Upper lobe of right lung (tissue), 1 donor: ENCODE measurements at regions not wholly inside any gene's neighbourhood (a gene's known extent, or its start where the extent isn't known, plus 50 kb on each side); places are given as distances from the start of the nearest gene placed in this dataset.

ENCODE experiments used
- ATAC-seq: fragments of 200-7000 bp; cut with Tn5 transposase; one replicate; pipeline ENCODE4 v1.9.1; 2020; ENCODE audit warnings: mild to moderate bottlenecking, moderate library complexity
- DNase-seq: peaks from one replicate; pipeline ENCODE4 v3.0.0-alpha.2; 2020
- H3K27ac ChIP-seq: fragments of 200-600 bp; one replicate; pipeline ENCODE4 v1.8.0; 2022
- H3K27me3 ChIP-seq: fragments of 200-600 bp; one replicate; pipeline ENCODE4 v1.8.0; 2022; ENCODE audit warnings: mild to moderate bottlenecking
- H3K36me3 ChIP-seq: fragments of 200-600 bp; one replicate; pipeline ENCODE4 v1.8.0; 2022
- H3K4me1 ChIP-seq: fragments of 200-600 bp; one replicate; pipeline ENCODE4 v1.8.0; 2022
- H3K4me3 ChIP-seq: fragments of 200-600 bp; one replicate; pipeline ENCODE4 v1.8.0; 2022; ENCODE audit warnings: mild to moderate bottlenecking
- H3K9me3 ChIP-seq: fragments of 200-600 bp; one replicate; pipeline ENCODE4 v1.8.0; 2022
- intact Hi-C: fragments of 100-400 bp; cut with DNase I; formaldehyde crosslinking; loops from one replicate; pipeline ENCODE4 v1.11.0; 2022
- TF ChIP-seq, protein P1 (sequence below): fragments of 200-600 bp; IDR thresholded peaks from one replicate; pipeline ENCODE4 v1.8.0; 2022; ENCODE audit warnings: antibody characterized with exemption
- donor health status: DM: no; HTN: yes; CAD: no; lungs with severe emphysema.

DNA sequence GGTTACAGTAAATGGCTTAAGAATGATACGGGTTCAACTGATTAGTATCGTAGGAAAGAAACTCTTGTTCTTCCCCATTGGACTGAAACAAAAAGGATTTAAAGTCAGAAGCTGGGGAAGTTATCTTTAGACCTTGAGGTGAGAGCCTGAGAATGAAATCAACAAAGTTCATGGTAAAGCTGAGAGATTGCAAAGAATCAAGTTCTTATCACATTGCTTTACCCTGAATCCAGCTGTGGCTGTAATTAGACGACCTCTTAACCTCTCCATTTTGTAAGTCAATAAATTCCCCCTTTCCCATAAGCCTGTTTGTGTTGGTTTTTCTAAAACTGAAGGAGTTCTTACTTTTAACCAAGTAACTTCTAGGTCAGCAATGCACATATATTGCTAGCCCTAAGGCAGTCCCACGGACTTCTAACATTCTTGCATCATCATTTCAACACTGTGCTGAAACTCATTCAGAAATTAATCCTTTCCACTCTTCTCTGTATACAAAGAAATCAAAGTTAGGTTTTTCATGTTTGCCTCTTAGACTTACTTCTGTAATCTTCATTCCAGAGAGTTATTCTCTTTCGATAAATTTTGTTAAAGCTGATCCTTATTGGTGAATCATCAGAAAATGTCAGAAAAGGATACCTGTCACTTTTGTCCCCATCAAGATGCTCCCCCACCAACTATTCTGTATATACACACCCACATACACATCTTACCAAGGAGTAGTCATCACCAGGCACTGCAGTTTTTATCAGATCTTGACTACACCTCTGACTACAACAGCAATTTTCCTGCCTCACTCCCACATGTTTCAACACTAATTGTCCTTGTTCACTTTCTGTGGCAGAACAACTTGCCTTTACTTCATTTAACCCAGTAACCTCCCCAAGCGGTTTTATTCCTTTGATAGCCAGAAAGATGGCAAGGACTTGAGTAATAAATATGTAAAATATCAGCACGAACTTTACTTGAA lies 77.9 kb upstream of the STK26 start:
- H3K4me1 ChIP-seq, result no peaks in the 10 kb centered on the region
- H3K4me3 ChIP-seq, result no peak overlapping the region
- DNase-seq (no peak), ATAC-seq (no peak)
- no peaks in the 10 kb centered on the region for H3K36me3 ChIP-seq
- no peak overlapping the region for H3K27ac ChIP-seq
- TF ChIP-seq, protein P1, sequence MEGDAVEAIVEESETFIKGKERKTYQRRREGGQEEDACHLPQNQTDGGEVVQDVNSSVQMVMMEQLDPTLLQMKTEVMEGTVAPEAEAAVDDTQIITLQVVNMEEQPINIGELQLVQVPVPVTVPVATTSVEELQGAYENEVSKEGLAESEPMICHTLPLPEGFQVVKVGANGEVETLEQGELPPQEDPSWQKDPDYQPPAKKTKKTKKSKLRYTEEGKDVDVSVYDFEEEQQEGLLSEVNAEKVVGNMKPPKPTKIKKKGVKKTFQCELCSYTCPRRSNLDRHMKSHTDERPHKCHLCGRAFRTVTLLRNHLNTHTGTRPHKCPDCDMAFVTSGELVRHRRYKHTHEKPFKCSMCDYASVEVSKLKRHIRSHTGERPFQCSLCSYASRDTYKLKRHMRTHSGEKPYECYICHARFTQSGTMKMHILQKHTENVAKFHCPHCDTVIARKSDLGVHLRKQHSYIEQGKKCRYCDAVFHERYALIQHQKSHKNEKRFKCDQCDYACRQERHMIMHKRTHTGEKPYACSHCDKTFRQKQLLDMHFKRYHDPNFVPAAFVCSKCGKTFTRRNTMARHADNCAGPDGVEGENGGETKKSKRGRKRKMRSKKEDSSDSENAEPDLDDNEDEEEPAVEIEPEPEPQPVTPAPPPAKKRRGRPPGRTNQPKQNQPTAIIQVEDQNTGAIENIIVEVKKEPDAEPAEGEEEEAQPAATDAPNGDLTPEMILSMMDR, result no peak
- no peaks in the 10 kb centered on the region for H3K9me3 ChIP-seq
- intact Hi-C loops, result no loop called here
- no peaks in the 10 kb centered on the region for H3K27me3 ChIP-seq

DNA sequence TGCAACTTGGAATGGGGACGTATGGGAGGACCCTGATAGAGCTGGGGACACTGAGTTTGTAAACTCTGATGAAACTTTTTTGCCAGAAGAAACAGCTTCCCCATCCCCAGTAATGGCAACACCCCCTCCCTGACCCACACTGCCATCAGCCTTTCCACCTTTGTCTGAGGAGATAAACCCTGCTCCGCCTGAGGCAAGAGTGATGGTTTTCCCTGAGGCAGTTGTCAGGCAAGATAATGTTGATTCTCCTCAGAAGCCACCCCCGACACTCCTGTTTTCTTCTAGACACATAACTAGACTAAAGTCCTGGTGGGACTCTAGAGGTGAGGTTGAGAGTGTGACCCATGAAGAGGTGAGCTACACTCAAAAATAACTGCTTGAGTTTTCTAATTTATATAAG lies 71.9 kb upstream of the STK26 start:
- ATAC-seq, result no peak
- intact Hi-C loops, result no loop called here

DNA sequence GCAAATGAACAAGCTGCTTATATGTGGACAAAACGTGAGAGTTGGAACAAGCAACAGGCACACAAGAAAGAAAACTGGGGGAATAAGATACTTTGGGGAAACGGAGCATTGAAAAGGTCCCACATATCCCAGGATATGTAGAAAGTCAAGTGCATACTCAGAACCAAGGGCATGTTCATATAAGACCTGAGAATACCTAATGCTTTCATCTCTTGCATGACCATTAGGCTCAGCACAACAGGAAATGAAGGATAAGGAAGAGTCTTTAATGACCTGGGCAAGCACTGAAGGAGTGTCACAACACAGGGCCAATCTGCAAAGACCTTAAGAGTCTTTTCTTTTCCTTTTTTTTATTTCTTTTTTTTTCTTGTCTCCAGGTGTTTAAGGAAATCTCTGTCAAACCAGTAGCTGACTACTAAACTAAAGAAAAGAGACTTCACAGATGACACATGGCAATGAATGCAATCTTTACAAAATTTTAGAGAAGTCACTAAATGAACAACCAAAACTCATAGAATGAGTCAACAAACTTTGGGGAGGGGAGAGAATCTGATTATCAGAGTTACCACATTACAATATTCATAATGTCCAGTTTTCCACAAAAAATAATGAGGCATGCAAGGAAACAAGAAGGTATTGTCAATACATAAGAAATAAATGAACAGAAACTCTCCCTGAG lies 67.9 kb upstream of the STK26 start:
- Histone ChIP-seq H3K27ac (no peak overlapping the region), H3K27me3 (no peaks in the 10 kb centered on the region), H3K4me1 (no peaks in the 10 kb centered on the region), H3K9me3 (no peaks in the 10 kb centered on the region), H3K36me3 (no peaks in the 10 kb centered on the region), H3K4me3 (no peak overlapping the region)
- DNase-seq (no peak), ATAC-seq (no peak)
- intact Hi-C loops, result no loop called here
- TF ChIP-seq, protein P1, result no peak

More for the DNA sequence above, 71.9 kb upstream of the STK26 start:
- no peaks in the 10 kb centered on the region for H3K27me3 ChIP-seq
- H3K9me3 ChIP-seq, result no peaks in the 10 kb centered on the region
- TF ChIP-seq, protein P1, result no peak
- no peak overlapping the region for H3K27ac ChIP-seq
- no peaks in the 10 kb centered on the region for H3K4me1 ChIP-seq
- H3K4me3 ChIP-seq, result no peak overlapping the region
- H3K36me3 ChIP-seq, result no peaks in the 10 kb centered on the region
- no peak for DNase-seq

DNA sequence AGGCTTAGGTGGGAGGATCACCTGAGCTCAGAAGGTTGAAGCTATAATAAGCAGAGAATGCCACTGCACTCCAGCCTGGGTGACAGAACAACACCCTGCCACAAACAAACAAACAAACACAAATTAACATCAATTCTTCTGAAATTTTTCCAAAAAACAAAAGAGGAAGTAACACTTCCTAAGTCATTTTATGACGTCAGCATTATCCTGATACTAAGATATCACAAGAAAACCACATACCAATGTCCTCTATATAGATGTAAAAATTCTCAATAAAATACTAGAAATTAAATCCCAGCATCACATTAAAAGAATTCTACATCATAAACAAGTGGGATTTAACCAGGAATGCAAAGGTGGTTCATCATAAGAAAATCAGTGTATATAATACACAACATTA lies 64.4 kb upstream of the STK26 start:
- Histone ChIP-seq H3K27me3 (no peaks in the 10 kb centered on the region), H3K36me3 (no peaks in the 10 kb centered on the region), H3K4me1 (no peaks in the 10 kb centered on the region), H3K27ac (no peak overlapping the region), H3K4me3 (no peak overlapping the region), H3K9me3 (no peaks in the 10 kb centered on the region)
- DNase-seq, result no peak
- TF ChIP-seq, protein P1, result no peak
- no peak for ATAC-seq
- intact Hi-C loops, result no loop called here

DNA sequence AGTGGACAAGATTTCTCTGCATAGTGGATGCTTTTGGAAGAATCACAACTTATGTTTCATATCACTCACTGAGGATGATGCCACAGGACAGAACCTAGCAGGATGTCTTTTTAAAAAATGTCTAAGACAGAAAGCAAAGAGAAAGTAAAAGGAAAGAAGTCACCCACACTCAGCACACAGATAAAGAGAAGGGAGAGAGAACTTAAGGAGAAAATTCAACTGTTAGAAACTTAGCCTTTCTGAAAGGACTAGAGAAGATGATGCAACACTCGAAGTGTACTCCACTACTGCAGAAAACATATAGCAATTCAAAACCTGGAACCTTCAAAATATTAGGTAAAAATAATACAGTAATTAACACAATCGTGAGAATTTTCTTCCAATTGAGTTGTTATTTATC lies 52.8 kb upstream of the STK26 start:
- DNase-seq (no peak), ATAC-seq (no peak)
- TF ChIP-seq, protein P1, result no peak
- Histone ChIP-seq H3K4me1 (no peaks in the 10 kb centered on the region), H3K36me3 (no peaks in the 10 kb centered on the region), H3K27me3 (no peaks in the 10 kb centered on the region), H3K27ac (no peak overlapping the region), H3K9me3 (no peaks in the 10 kb centered on the region), H3K4me3 (no peak overlapping the region)
- intact Hi-C loops, result no loop called here
